ENCODE measurements at regions not wholly inside any gene's neighbourhood (a gene's known extent, or its start where the extent isn't known, plus 50 kb on each side); places are given as distances from the start of the nearest gene placed in this dataset.

- TF ChIP-seq CTCF (IDR thresholded peaks at IDR 0.05), result no peak
- TF ChIP-seq POLR2A (IDR thresholded peaks at IDR 0.05), result no peak
Observed at GRCh38 chr16:54588026-54588425, 301.4 kb upstream of the IRX3 start.

Data from suprapubic skin (tissue), 3 donors.